OCI-LY3 (cell line): ENCODE measurements at regions not wholly inside any gene's neighbourhood (a gene's known extent, or its start where the extent isn't known, plus 50 kb on each side); places are given as distances from the start of the nearest gene placed in this dataset.

ENCODE experiments used
- H2AFZ ChIP-seq: fragments of 200-600, 300-600 bp; shearing (Covaris generic); 2 replicates; pipeline ENCODE4 v1.6.0; 2014; ENCODE audit warnings: antibody characterized with exemption, low read depth, low read length
- H3K27ac ChIP-seq: fragments of 200-600, 300-600 bp; sonication (generic); 2 replicates; pipeline ENCODE4 v1.5.1; 2014; ENCODE audit warnings: mild to moderate bottlenecking, low read length, moderate library complexity, mixed read lengths
- H3K27me3 ChIP-seq: fragments of 200-600, 300-600 bp; sonication (generic); 2 replicates; pipeline ENCODE4 v1.6.1; 2014; ENCODE audit warnings: low read depth, low read length, mixed read lengths
- H3K36me3 ChIP-seq: fragments of 200-600, 300-600 bp; sonication (generic); replicated peaks from 2 replicates; pipeline ENCODE3; 2014; ENCODE audit warnings: low read depth, low read length, mixed read lengths
- H3K4me1 ChIP-seq: fragments of 300-600, 200-600 bp; sonication (generic); 2 replicates; pipeline ENCODE4 v1.6.1; 2014; ENCODE audit warnings: low read length, mixed read lengths
- H3K4me2 ChIP-seq: fragments of 200-600, 300-600 bp; sonication (generic); 2 replicates; pipeline ENCODE4 v1.6.1; 2014; ENCODE audit warnings: low read length, mixed read lengths
- H3K4me3 ChIP-seq: fragments of 300-600, 200-600 bp; sonication (generic); 2 replicates; pipeline ENCODE4 v1.5.1; 2014; ENCODE audit warnings: antibody characterized with exemption, mild to moderate bottlenecking, low read length, moderate library complexity
- H3K79me2 ChIP-seq: fragments of 300-600, 200-600 bp; shearing (Covaris generic); 2 replicates; pipeline ENCODE4 v1.6.1; 2014; ENCODE audit warnings: mild to moderate bottlenecking, low read length, mixed read lengths
- H3K9ac ChIP-seq: fragments of 300-600, 200-600 bp; shearing (Covaris generic); 2 replicates; pipeline ENCODE4 v1.6.0; 2014; ENCODE audit warnings: mild to moderate bottlenecking, low read length, moderate library complexity
- H3K9me3 ChIP-seq: fragments of 200-600, 300-600 bp; shearing (Covaris generic); 2 replicates; pipeline ENCODE4 v1.6.1; 2014; ENCODE audit warnings: low read length, mixed read lengths; ENCODE audit not compliant: insufficient read depth
- H4K20me1 ChIP-seq: fragments of 200-600, 300-600 bp; sonication (generic); 2 replicates; pipeline ENCODE4 v1.6.1; 2016; ENCODE audit warnings: low read length, mixed read lengths; ENCODE audit not compliant: insufficient read depth
- CTCF ChIP-seq: fragments of 200-600, 300-600 bp; sonication (generic); IDR thresholded peaks from 2 replicates; pipeline ENCODE4 v1.5.1; 2014; ENCODE audit warnings: antibody characterized with exemption, low read length, low read depth
- EZH2phosphoT487 ChIP-seq: fragments of 200-600 bp; shearing (Covaris generic); IDR thresholded peaks from 2 replicates; pipeline ENCODE4 v1.6.1; 2018; ENCODE audit warnings: antibody characterized with exemption, mixed run types, low read depth

GRCh38 chr18:56545464-56545863 lies 92.9 kb downstream of the TXNL1 start:
- Histone ChIP-seq H3K27ac (no peak overlapping the region), H4K20me1 (no peaks in the 10 kb centered on the region), H3K4me2 (no peak overlapping the region), H3K4me3 (no peak overlapping the region), H2AFZ (no peak overlapping the region), H3K4me1 (no peaks in the 10 kb centered on the region), H3K9ac (no peak overlapping the region), H3K27me3 (no peaks in the 10 kb centered on the region), H3K36me3 (no peaks in the 10 kb centered on the region), H3K79me2 (no peaks in the 10 kb centered on the region), H3K9me3 (no peaks in the 10 kb centered on the region)
- TF ChIP-seq EZH2phosphoT487: no peak

GRCh38 chr18:56542476-56542875 lies 95.9 kb downstream of the TXNL1 start:
- no peaks in the 10 kb centered on the region for H4K20me1 ChIP-seq
- no peak overlapping the region for H3K27ac ChIP-seq
- no peaks in the 10 kb centered on the region for H3K79me2 ChIP-seq
- no peak overlapping the region for H3K9ac ChIP-seq
- no peaks in the 10 kb centered on the region for H3K9me3 ChIP-seq
- no peak overlapping the region for H3K4me2 ChIP-seq
- TF ChIP-seq EZH2phosphoT487 (no peak), CTCF (no peak)
- no peaks in the 10 kb centered on the region for H3K36me3 ChIP-seq
- H3K4me1 ChIP-seq: no peaks in the 10 kb centered on the region
- no peak overlapping the region for H3K4me3 ChIP-seq
- 0 out of 2 replicates have a peak, but pooled peaks cover 3% of the 10 kb centered on the region for H3K27me3 ChIP-seq
- no peak overlapping the region for H2AFZ ChIP-seq

- no peak overlapping the region for H3K4me2 ChIP-seq
- no peak overlapping the region for H3K4me3 ChIP-seq
- H3K36me3 ChIP-seq: no peaks in the 10 kb centered on the region
- H3K27me3 ChIP-seq: 0 out of 2 replicates have a peak, but pooled peaks cover 7% of the 10 kb centered on the region
- TF ChIP-seq EZH2phosphoT487 (no peak), CTCF (no peak)
- H4K20me1 ChIP-seq: no peaks in the 10 kb centered on the region
- no peaks in the 10 kb centered on the region for H3K79me2 ChIP-seq
- H2AFZ ChIP-seq: no peak overlapping the region
- no peaks in the 10 kb centered on the region for H3K9me3 ChIP-seq
- H3K9ac ChIP-seq: no peak overlapping the region
- no peak overlapping the region for H3K27ac ChIP-seq
- H3K4me1 ChIP-seq: no peaks in the 10 kb centered on the region
These were observed 96.6 kb downstream of the TXNL1 start for GRCh38 chr18:56541793-56542192.

- H3K9ac ChIP-seq: no peak overlapping the region
- no peak overlapping the region for H2AFZ ChIP-seq
- H3K27me3 ChIP-seq: 0 out of 2 replicates have a peak, but pooled peaks cover 7% of the 10 kb centered on the region
- no peaks in the 10 kb centered on the region for H3K36me3 ChIP-seq
- no peak for TF ChIP-seq EZH2phosphoT487
- TF ChIP-seq CTCF: no peak
- H3K4me2 ChIP-seq: no peak overlapping the region
- no peaks in the 10 kb centered on the region for H4K20me1 ChIP-seq
- H3K4me1 ChIP-seq: no peaks in the 10 kb centered on the region
- no peak overlapping the region for H3K27ac ChIP-seq
- H3K9me3 ChIP-seq: no peaks in the 10 kb centered on the region
- no peaks in the 10 kb centered on the region for H3K79me2 ChIP-seq
- H3K4me3 ChIP-seq: no peak overlapping the region
These were observed 97.1 kb downstream of the TXNL1 start for GRCh38 chr18:56541340-56541739.

- Histone ChIP-seq H3K4me3 (no peak overlapping the region), H3K36me3 (no peaks in the 10 kb centered on the region), H3K9me3 (no peaks in the 10 kb centered on the region), H3K4me1 (no peaks in the 10 kb centered on the region), H3K27ac (no peak overlapping the region), H3K79me2 (no peaks in the 10 kb centered on the region), H3K9ac (no peak overlapping the region), H4K20me1 (no peaks in the 10 kb centered on the region), H3K4me2 (no peak overlapping the region), H2AFZ (no peak overlapping the region), H3K27me3 (peaks cover 22% of the 10 kb centered on the region)
- TF ChIP-seq EZH2phosphoT487 (no peak), CTCF (no peak)
These were observed 99.6 kb downstream of the TXNL1 start for GRCh38 chr18:56538746-56539145.
